ENCODE measurements at regions not wholly inside any gene's neighbourhood (a gene's known extent, or its start where the extent isn't known, plus 50 kb on each side); places are given as distances from the start of the nearest gene placed in this dataset.

DNA sequence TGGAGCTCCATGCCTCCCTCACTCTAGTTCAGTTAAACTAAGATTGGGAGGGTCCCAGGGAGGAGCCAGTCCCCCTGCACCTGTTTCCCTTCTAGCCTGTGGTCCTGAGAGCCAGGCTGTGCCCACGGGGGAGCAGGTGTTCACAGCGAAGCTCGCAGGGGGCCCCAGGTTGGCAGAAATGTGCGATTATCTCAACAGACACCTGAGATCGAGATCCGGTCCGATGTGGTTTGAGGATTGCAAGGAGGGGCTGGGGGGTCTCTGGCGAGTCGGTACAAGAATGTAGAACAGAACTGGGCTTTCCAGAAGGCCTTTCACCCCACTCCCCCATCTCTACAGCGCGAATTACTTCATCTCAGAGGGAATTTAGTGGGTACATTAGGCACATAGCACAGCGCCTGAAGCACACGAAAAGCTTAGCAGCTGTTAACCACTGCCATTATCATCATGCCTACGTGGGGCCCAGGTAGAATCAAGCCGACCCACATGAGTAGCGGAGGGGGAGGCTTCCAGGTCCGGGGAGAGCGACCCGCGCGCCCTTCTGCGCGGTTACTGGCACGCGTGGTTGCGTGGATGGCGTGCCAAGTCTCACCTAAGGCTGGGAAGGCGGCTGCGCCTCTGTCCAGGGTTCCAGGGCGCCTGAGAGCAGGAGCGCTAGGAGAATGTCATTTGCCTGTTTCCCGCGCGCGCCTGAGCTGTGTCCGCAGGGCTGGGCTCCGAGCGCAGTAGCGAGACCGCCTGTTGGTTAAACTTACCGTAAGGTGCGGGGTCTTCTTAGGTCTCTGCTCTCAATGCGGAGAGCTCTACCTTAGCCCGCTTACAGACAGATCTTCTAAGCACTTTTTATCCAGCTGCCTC lies 1539.5 kb upstream of the TMEM132C start:
- DNase-seq, result no peak

- DNase-seq, result no peak
Measured at GRCh38 chr12:126734296-126734695, 1532.7 kb upstream of the TMEM132C start.

DNA sequence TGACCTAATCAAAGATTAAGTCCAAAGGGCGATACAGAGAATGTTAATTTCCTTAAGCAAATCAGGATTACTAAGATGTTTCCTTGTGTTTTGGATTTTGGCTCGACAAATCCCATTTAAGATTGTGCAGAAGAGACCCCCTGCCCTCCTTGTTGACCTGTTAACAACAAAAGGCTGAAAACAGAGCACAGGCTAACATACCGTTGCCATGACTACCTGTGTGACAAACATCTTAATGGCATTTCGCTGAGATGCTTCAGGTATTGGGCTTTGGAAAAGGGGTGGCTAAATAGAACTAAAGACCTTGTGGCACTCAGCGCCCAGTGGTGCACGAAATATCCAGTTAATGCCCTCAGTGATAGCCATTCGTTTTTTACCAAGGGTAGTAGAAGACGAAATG lies 1532.3 kb upstream of the TMEM132C start:
- no peak for DNase-seq

- peak in 4 of 56 donors; percentile 29 to 54 (median 40) for DNase-seq
Measured at GRCh38 chr12:126741536-126742240, 1525.3 kb upstream of the TMEM132C start.

DNA sequence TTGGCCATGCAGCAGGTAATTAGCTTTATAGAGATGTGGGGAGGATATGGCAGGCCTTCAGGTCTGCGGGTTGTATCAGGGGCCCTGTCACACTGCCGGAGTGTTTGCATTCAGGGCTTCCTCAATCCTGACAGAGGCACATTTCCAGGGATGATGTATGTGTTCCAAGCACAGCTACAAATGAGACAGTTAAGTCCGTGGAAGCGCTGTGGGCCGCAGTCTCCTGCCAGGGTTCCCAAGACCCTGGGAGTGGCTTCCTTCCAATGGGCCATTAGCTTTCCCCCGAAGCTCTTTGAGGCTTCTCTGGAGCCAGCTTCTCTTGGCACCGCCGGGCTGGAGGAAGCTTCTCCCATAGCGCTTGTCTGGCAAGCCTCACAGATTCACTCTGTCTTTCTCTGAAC lies 1524.7 kb upstream of the TMEM132C start:
- DNase-seq, result peak in 39 of 56 donors; percentile 1 to 83 (median 28)

- DNase-seq, result peak in 31 of 56 donors; percentile 0 to 70 (median 10)
Measured at GRCh38 chr12:126747530-126748149, 1519.3 kb upstream of the TMEM132C start.

GRCh38 chr12:126752021-126752420 lies 1514.9 kb upstream of the TMEM132C start:
- no peak for DNase-seq

- DNase-seq, result no peak
Measured at GRCh38 chr12:126757326-126757725, 1509.6 kb upstream of the TMEM132C start.

DNA sequence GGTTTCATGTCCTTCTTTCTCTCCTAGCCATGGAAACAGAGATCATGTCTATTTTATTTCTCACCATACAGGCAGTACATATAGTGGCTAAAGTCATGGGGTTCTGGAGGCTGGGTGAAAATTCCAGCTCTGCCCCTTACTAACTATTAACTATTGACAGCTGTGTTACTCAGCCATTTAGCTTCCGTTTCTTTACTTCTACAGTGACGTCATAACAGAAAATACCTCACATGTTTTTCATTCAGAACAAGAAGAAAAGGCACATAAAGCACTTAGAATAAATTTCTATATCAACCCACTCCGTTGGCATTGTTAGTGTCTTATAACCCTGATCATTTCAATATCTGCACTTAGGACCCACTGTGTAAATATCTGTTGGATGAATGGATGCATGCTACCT lies 1506.9 kb upstream of the TMEM132C start:
- DNase-seq, result no peak

- no peak for DNase-seq
Measured at GRCh38 chr12:126761420-126761819, 1505.5 kb upstream of the TMEM132C start.

DNA sequence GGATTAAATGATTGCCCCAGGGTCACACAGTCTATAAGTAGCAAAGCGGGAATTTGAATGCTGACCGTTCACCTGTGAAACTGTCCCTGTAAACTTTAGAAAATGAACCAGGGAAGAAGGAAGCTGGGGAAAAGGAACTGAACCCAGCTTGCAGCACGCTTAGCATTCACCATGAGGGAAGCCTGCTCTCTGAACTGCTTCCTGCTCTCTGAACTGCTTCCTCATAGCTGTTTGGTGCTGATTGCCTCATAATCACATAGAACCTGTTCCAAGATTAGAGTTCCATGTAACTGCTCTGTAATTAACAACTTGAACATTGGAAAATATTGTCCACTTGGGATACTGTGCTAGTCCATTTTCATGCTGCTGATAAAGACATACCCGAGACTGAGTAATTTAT lies 1504.8 kb upstream of the TMEM132C start:
- no peak for DNase-seq

- DNase-seq, result no peak
Measured at GRCh38 chr12:126763359-126763758, 1503.6 kb upstream of the TMEM132C start.

DNA sequence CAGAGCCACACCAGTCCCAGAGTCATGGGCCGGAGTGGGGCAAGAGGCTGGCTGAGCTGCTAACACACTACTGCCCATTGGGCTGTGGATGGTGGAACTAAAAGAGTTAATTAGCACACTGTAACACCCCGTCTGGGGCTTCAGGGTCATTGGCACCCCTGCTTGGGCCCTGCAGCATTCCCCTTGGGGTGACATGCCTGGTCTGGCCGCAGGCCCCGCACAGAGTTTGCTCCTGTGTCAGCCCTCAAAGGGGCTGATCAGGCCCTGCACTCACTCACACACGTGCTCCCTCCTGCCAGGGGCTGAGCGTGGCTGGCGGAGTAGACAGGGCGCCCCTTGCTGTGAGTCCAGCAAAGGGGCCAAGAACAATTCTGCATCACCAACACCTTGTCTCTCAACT lies 1499.6 kb upstream of the TMEM132C start:
- DNase-seq, result no peak

DNA sequence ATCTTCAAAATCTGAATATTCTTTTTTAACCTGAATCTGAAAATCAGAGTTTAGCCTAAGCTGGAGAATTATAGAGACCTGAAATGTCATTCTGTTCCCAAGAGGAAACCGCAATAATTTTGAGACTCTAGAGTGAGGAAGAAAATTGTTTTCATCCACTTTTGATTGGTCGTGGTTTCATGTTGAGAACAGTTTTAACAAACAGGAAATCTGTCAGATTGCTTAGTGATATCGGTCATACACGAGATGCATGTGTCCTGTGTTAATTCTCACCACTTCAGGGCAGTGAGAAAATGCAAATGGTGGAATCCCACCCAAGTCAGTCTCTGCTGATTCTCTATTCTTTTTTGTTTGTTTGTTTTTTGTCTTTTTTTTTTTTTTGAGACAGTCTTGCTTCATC lies 1498.5 kb upstream of the TMEM132C start:
- DNase-seq, result no peak

GRCh38 chr12:126770188-126770587 lies 1496.8 kb upstream of the TMEM132C start:
- DNase-seq, result no peak

- DNase-seq, result no peak
Measured at GRCh38 chr12:126772171-126772864, 1494.7 kb upstream of the TMEM132C start.

DNA sequence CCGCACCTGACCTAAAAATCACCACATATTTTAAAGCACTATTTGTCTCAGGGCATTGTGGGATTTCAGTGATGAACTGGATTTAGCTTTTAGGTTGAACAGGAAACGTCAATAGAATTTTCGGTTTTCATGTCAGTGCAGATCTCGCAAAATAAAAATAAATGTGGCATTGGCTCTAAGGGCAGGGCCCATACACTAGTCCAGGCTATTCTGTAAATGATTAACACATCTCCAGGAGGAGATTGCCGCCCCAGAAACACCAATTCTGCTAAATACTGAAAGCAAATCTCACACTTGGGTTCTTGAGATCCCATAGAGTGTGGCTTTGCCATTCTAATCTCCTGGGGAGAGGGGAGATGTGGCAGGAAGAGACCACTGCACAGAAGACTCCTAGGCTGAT lies 1494.0 kb upstream of the TMEM132C start:
- no peak for DNase-seq

GRCh38 chr12:126773491-126773890 lies 1493.5 kb upstream of the TMEM132C start:
- no peak for DNase-seq

GRCh38 chr12:126776026-126776655 lies 1490.8 kb upstream of the TMEM132C start:
- no peak for DNase-seq

DNA sequence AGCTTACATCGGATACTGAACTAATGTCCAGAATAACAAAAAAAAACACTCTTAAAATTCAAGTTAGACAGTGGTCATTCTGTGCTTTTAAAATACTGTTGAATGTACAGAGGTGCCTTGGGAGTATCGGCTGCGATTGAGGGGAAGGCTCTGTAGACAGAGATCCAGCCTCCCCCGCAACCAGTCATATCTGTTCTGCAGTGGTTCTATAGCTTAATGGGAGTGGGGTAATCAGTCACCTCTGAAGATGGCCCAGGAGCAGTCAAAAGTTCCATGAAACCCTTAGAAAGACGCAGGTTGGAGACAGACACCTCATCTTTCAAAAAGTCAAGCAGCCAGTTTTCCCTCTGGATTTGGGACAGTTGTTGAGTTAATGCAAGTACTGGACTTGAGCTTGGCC lies 1486.6 kb upstream of the TMEM132C start:
- no peak for DNase-seq

- DNase-seq, result no peak
Measured at GRCh38 chr12:126781593-126781992, 1485.4 kb upstream of the TMEM132C start.
